Peyer's patch (tissue), 4 donors: ENCODE measurements at regions not wholly inside any gene's neighbourhood (a gene's known extent, or its start where the extent isn't known, plus 50 kb on each side); places are given as distances from the start of the nearest gene placed in this dataset.

Experiments
- DNase-seq, 3 donors: peaks; one replicate each; pipeline ENCODE4 v3.0.0-alpha.2; 2017 to 2019
- H3K27ac ChIP-seq, 4 donors: fragments of 200-600 bp; sonication (generic); one replicate each; pipeline ENCODE4 v1.5.1; 2016 to 2019
- H3K27me3 ChIP-seq, 2 donors: fragments of 200-600 bp; sonication (generic); one replicate each; pipeline ENCODE4 v1.5.1; 2019
- H3K36me3 ChIP-seq, 3 donors: fragments of 200-600 bp; sonication (generic); one replicate each; pipeline ENCODE4 v1.5.1; 2016 to 2019
- H3K4me1 ChIP-seq, 4 donors: fragments of 200-600 bp; sonication (generic); one replicate each; pipeline ENCODE4 v1.5.1; 2016 to 2019
- H3K4me3 ChIP-seq, 4 donors: fragments of 200-600 bp; sonication (generic); 1 replicate in 3 of 4; 2 replicates in 1 of 4; pipeline ENCODE4 v1.5.1; 2016 to 2019; ENCODE audit warnings: mild to moderate bottlenecking in 1 of 4
- H3K9me3 ChIP-seq, 4 donors: fragments of 200-600 bp; sonication (generic); one replicate each; pipeline ENCODE4 v1.5.1; 2016 to 2019; ENCODE audit warnings: mild to moderate bottlenecking in 1 of 4
- POLR2A ChIP-seq, 2 donors: fragments of 450-650 bp; IDR thresholded peaks; one replicate each; pipeline ENCODE4 v1.5.1; 2017; ENCODE audit warnings: antibody characterized with exemption in 2 of 2, mild to moderate bottlenecking in 2 of 2, moderate library complexity in 2 of 2
- TF ChIP-seq, protein P1 (sequence below), 6 experiments: fragments of 450-650 bp in 4 of 6; fragments of 200-600 bp in 2 of 6; sonication (generic) in 1 of 6; IDR thresholded peaks; one replicate each; pipeline ENCODE4 v1.5.1; 2017 to 2019; ENCODE audit warnings: antibody characterized with exemption in 6 of 6, mild to moderate bottlenecking in 3 of 6, moderate library complexity in 1 of 6

DNA sequence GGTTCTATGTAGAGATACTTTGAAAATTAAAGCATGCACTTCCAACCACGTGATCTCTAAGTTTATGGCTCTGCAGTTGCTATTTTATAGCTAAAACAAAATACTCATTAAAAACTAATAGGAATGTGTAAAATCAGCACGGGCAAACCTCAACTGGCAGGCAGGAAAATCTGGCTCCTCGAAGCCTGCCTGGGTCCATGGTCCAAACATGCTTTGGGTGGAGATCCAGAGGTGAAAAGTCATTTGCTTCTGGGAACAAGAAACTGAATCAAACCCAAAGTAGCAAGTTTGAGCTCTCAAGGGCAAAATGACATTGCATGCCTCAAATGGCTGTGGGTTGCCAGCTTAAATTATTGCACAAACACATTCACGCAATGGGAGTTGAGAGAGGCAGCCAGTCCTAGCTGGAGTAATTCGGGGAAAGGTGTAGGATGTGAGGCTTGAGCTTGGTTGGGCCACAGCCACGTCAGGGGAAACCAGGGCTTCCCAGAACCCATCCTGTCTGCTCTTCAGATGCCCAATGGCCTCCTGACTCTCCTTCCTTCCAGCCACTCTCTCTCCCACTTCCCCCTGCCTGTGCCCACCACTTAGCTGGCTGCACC, 75.2 kb upstream of the LCLAT1 start:
- DNase-seq = no peak
- Histone ChIP-seq H3K27ac (no peak overlapping the region), H3K4me1 (no peaks in the 10 kb centered on the region), H3K27me3 (no peaks in the 10 kb centered on the region), H3K9me3 (no peaks in the 10 kb centered on the region), H3K36me3 (no peaks in the 10 kb centered on the region), H3K4me3 (no peak overlapping the region)
- TF ChIP-seq, protein P1, sequence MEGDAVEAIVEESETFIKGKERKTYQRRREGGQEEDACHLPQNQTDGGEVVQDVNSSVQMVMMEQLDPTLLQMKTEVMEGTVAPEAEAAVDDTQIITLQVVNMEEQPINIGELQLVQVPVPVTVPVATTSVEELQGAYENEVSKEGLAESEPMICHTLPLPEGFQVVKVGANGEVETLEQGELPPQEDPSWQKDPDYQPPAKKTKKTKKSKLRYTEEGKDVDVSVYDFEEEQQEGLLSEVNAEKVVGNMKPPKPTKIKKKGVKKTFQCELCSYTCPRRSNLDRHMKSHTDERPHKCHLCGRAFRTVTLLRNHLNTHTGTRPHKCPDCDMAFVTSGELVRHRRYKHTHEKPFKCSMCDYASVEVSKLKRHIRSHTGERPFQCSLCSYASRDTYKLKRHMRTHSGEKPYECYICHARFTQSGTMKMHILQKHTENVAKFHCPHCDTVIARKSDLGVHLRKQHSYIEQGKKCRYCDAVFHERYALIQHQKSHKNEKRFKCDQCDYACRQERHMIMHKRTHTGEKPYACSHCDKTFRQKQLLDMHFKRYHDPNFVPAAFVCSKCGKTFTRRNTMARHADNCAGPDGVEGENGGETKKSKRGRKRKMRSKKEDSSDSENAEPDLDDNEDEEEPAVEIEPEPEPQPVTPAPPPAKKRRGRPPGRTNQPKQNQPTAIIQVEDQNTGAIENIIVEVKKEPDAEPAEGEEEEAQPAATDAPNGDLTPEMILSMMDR (IDR thresholded peaks at IDR 0.05) = no peak
- no peak for TF ChIP-seq POLR2A (IDR thresholded peaks at IDR 0.05)

DNA sequence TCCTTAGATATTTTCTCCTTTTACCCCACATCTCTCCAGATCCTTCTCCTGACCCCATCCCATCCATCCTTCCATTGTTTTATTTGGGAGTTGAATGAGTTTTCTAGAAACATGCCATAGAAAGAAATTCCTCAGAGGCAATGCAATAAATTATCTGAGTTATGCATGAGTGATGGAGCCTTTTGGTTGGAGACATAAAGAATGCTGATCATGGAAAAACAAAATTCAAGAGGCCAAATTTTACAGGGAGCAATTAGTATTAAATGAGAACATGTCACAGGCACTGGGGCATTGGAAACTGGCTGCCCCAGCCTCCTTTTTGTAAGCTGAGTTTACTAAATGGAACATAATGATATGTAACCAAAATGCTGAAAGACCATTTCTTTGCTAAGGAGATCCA, 74.2 kb upstream of the LCLAT1 start:
- TF ChIP-seq, protein P1 (IDR thresholded peaks at IDR 0.05) = no peak
- no peak overlapping the region for H3K27ac ChIP-seq
- H3K36me3 ChIP-seq = no peaks in the 10 kb centered on the region
- H3K9me3 ChIP-seq = no peaks in the 10 kb centered on the region
- DNase-seq = no peak
- no peaks in the 10 kb centered on the region for H3K27me3 ChIP-seq
- H3K4me3 ChIP-seq = no peak overlapping the region
- H3K4me1 ChIP-seq = no peaks in the 10 kb centered on the region

DNA sequence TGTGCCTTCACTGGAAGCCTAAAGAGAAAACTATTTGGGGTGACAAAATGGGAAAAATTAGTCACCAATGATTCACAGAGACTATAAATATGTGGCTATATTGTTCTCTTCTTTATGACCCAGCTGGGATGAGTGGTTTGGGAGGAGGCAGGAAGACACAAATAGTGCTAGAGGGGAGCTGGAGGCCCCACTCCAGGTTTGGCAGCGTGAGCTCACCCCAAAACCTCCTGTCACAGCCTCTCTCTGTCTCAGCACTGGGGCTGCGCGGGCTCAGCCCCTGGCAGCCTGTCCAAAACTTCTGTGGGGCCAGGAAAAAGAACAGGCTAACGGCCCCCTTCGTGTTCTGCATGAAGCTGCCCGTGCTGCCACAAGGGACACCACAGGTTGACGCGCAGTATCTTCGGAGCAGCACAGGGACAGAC, 73.2 kb upstream of the LCLAT1 start:
- TF ChIP-seq, protein P1 (IDR thresholded peaks at IDR 0.05) = no peak
- TF ChIP-seq POLR2A (IDR thresholded peaks at IDR 0.05) = no peak
- no peaks in the 10 kb centered on the region for H3K9me3 ChIP-seq
- H3K27me3 ChIP-seq = no peaks in the 10 kb centered on the region
- H3K4me3 ChIP-seq = no peak overlapping the region
- no peaks in the 10 kb centered on the region for H3K4me1 ChIP-seq
- DNase-seq = no peak
- H3K36me3 ChIP-seq = no peaks in the 10 kb centered on the region
- H3K27ac ChIP-seq = no peak overlapping the region

DNA sequence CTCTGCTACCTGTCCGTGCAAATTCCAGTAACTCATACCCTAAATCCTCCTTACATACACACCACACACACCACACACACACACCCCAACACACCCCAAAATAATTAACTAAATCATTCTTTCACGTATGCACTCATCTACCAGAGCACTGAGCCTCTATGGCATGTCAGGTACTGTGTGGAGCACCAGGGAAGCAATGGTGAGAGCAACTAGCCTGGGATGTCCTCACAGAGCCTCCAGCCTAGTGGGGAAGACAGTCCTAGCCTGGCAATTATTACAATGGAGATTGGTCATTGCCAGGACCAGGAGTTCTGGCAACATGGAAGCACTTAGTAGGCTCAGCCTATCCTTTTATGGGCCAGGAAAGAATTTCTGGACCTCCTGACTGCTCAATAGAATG, 72.7 kb upstream of the LCLAT1 start:
- no peak for DNase-seq
- H3K4me3 ChIP-seq = no peak overlapping the region
- H3K27me3 ChIP-seq = no peaks in the 10 kb centered on the region
- H3K36me3 ChIP-seq = no peaks in the 10 kb centered on the region
- no peaks in the 10 kb centered on the region for H3K9me3 ChIP-seq
- H3K27ac ChIP-seq = no peak overlapping the region
- H3K4me1 ChIP-seq = no peaks in the 10 kb centered on the region
- TF ChIP-seq, protein P1 (IDR thresholded peaks at IDR 0.05) = no peak
- TF ChIP-seq POLR2A (IDR thresholded peaks at IDR 0.05) = no peak

DNA sequence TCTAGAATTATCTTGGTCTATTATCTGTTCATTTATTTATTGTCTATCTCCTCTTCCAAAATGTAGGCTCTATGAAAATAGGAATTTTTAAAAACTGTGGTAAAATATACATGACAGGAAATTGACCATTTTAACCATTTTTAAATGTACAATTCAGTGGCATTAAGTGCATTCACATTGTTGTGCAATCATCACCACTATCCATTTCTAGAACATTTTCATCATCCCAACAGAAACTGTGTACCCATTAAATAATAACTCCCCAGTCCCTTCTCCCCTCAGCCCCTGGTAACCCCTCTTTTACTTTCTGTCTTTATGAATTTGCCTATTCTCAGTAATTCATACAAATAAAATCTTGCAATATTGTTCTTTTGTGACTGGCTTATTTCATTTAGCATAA, 71.1 kb upstream of the LCLAT1 start:
- Histone ChIP-seq H3K27me3 (no peaks in the 10 kb centered on the region), H3K4me3 (no peak overlapping the region), H3K4me1 (no peaks in the 10 kb centered on the region), H3K27ac (no peak overlapping the region), H3K36me3 (no peaks in the 10 kb centered on the region), H3K9me3 (no peaks in the 10 kb centered on the region)
- TF ChIP-seq, protein P1 (IDR thresholded peaks at IDR 0.05) = no peak
- no peak for TF ChIP-seq POLR2A (IDR thresholded peaks at IDR 0.05)
- DNase-seq = no peak

DNA sequence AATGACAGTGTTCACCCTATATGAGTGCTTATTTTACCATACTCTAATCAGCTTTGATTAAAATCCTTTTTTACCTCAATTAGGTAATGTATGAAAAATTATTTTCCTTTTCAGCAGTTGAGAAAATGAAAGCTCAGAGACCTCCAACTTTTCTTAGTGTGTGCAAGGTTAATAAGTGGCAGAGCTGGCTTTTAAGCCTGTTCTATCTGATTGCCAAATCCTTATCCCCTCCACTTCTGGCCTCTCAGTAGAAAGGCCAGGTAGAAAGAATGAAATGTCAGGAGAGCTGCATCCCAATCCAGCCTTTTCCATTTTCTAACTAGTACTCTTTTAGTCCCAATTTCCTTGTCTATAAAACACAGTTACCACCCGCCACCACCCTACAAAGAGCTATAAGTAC, 67.6 kb upstream of the LCLAT1 start:
- Histone ChIP-seq H3K4me3 (no peak overlapping the region), H3K27ac (no peak overlapping the region), H3K4me1 (no peaks in the 10 kb centered on the region), H3K36me3 (no peaks in the 10 kb centered on the region), H3K9me3 (no peaks in the 10 kb centered on the region), H3K27me3 (no peaks in the 10 kb centered on the region)
- TF ChIP-seq, protein P1 (IDR thresholded peaks at IDR 0.05) = no peak
- no peak for TF ChIP-seq POLR2A (IDR thresholded peaks at IDR 0.05)
- no peak for DNase-seq
